ENCODE measurements at regions not wholly inside any gene's neighbourhood (a gene's known extent, or its start where the extent isn't known, plus 50 kb on each side); places are given as distances from the start of the nearest gene placed in this dataset.

DNA sequence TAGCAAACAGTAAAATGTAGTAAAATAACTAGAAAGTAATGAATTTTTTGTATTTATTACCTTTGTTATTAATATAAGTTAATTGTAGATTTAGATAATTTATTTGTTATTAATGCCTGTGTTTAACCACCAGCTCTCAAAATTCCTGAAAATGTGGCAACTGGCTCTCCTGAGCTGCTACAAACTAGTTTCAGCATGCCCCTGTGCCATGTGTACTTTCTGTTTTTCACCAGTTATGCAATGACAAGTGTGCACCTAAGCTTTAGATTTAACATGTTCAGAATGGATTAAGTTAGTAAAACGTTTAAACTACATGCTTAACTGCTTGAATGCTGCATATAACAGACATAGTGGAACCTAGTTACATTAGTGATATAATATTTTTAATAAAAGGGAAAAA lies 88.1 kb downstream of the POSTN start:
- no peak for TF ChIP-seq YY1 (IDR thresholded peaks at IDR 0.05; ENCODE audit: insufficient read depth, insufficient read length)
- TF ChIP-seq SUZ12 (IDR thresholded peaks at IDR 0.05; ENCODE audit: extremely low read depth, insufficient read depth, insufficient read length): no peak

Measured in NT2/D1 (cell line).